GM12864 (cell line): ENCODE measurements at regions not wholly inside any gene's neighbourhood (a gene's known extent, or its start where the extent isn't known, plus 50 kb on each side); places are given as distances from the start of the nearest gene placed in this dataset.

ENCODE experiments used
- DNase-seq: peaks from one replicate; pipeline ENCODE4 v3.0.0-alpha.2; 2011; ENCODE audit warnings: low read depth
- H3K4me3 ChIP-seq: 2 replicates; pipeline ENCODE4 v1.5.1; 2011; ENCODE audit warnings: mild to moderate bottlenecking, low read depth, low read length, control low read depth
- CTCF ChIP-seq: IDR thresholded peaks from 2 replicates; pipeline ENCODE4 v1.5.1; 2011; ENCODE audit warnings: low read depth, mild to moderate bottlenecking, moderate library complexity, low read length, control low read depth, inconsistent platforms; ENCODE audit errors: missing control alignments

GRCh38 chr13:27847669-27848068, 55.4 kb downstream of the GSX1 start:
- no peak for DNase-seq
- H3K4me3 ChIP-seq = no peak overlapping the region
- no peak for TF ChIP-seq CTCF

DNA sequence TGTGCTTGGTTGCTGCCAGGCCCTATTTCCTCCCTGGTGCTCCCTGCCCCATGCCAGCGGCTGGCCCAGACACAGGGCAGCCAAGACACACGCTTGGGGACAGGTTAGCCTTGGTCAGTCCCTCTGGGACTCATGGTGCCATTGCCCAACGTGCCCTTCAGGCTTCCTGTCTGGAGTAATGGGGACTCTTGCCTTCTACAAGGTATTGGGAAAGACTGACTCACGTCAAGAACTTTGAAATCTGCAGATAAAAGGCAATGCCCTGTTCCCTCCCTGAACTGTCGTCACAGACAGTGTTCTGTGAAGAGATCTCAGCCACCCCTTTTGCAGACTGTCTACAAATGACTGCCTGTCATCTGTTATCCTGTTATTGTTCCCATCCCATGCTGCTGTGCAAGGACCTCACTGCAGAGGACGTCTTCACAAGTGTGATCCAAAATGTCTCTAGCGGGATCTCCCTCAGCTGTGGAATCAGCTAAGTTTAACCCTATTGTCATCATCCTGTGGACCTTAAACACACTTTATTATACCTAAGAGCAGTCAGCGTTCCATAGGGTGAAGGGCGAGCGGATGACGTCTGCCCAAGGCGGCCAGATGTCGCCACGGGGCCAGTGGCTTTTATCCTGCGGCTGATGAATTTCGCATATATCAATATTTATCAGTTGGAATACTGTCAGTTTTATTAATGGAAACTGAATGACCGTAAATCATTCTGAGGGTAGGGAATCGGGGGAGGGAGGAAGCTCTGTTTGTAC, 59.0 kb downstream of the GSX1 start:
- DNase-seq = no peak
- H3K4me3 ChIP-seq = no peak overlapping the region
- TF ChIP-seq CTCF = no peak

DNA sequence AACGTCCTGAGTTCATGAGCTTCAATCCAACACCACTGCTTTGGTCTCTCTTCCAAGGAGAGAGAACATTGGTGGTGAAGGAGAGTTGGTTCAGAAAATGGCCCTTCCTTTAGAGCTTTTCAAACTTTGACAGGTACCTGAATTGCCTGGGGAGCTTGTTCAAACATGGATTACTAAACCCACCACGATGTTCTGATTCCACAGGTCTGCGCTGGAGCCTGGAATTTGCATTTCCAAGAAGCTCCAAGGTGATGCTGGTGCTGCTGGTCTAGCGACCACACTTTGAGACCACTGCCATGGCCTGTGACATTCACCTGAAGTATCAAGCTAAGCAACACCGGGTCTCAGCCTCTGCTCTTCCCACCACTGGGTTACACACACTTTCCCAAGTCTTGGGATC, 60.2 kb downstream of the GSX1 start:
- TF ChIP-seq CTCF = no peak
- DNase-seq = no peak
- H3K4me3 ChIP-seq = no peak overlapping the region

- DNase-seq = no peak
- TF ChIP-seq CTCF = no peak
Measured at GRCh38 chr13:27853335-27853734, 61.1 kb downstream of the GSX1 start.

GRCh38 chr13:27853861-27854260, 61.6 kb downstream of the GSX1 start:
- H3K4me3 ChIP-seq = no peak overlapping the region
- DNase-seq = no peak
- TF ChIP-seq CTCF = no peak

More at GRCh38 chr13:27853335-27853734, 61.1 kb downstream of the GSX1 start:
- H3K4me3 ChIP-seq = no peak overlapping the region

GRCh38 chr13:27854606-27855005, 62.3 kb downstream of the GSX1 start:
- no peak for TF ChIP-seq CTCF
- no peak overlapping the region for H3K4me3 ChIP-seq
- DNase-seq = no peak

DNA sequence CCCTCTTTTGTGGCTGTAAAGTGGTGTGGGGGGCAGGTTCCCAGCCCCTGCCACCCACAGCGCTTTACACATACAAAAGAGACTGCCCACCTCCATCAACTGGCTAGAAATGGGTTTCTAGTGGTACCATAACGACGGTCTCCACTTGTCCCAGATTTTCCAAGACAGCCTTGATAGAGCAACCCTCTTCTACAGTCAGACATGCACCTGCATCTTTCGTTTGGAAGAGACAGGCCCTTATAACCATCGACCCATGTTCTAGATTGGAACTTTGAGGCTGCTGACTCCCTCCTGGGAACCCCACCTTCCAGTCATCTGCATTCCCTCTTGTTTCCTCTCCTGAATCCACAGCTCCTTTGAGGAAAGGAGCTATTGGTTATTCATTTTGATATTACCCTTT, 63.1 kb downstream of the GSX1 start:
- no peak overlapping the region for H3K4me3 ChIP-seq
- DNase-seq = no peak
- TF ChIP-seq CTCF = no peak
